H9 (cell line): ENCODE measurements at regions not wholly inside any gene's neighbourhood (a gene's known extent, or its start where the extent isn't known, plus 50 kb on each side); places are given as distances from the start of the nearest gene placed in this dataset.

Experiments used
- DNase-seq: peaks from one replicate; pipeline ENCODE4 v3.0.0-alpha.2; 2017
- H2AFZ ChIP-seq: one replicate; pipeline ENCODE4 v1.6.1; 2013; ENCODE audit warnings: mild to moderate bottlenecking, low read length, control low read depth, moderate library complexity
- H2AK5ac ChIP-seq: 2 replicates; pipeline ENCODE4 v1.6.1; 2013; ENCODE audit warnings: low read length, control low read depth, mixed read lengths; ENCODE audit not compliant: insufficient read length
- H2BK120ac ChIP-seq: one replicate; pipeline ENCODE4 v1.6.1; 2013; ENCODE audit warnings: low read depth, mild to moderate bottlenecking, low read length, control low read depth, inconsistent platforms; ENCODE audit not compliant: poor library complexity, severe bottlenecking
- H2BK12ac ChIP-seq: 2 replicates; pipeline ENCODE4 v1.6.1; 2013; ENCODE audit warnings: low read length, control low read depth, mixed read lengths, low read depth; ENCODE audit not compliant: insufficient read length
- H2BK15ac ChIP-seq: 2 replicates; pipeline ENCODE4 v1.6.1; 2013; ENCODE audit warnings: low read depth, low read length, control low read depth
- H2BK20ac ChIP-seq: one replicate; pipeline ENCODE4 v1.6.1; 2013; ENCODE audit warnings: low read depth, mild to moderate bottlenecking, low read length, control low read depth, inconsistent platforms; ENCODE audit not compliant: poor library complexity, severe bottlenecking
- H2BK5ac ChIP-seq: 2 replicates; pipeline ENCODE4 v1.6.1; 2013; ENCODE audit warnings: low read length, control low read depth, mixed read lengths; ENCODE audit not compliant: insufficient read length
- H3K14ac ChIP-seq: 2 replicates; pipeline ENCODE4 v1.6.1; 2013; ENCODE audit warnings: low read length, control low read depth; ENCODE audit not compliant: insufficient read depth
- H3K18ac ChIP-seq: 2 replicates; pipeline ENCODE4 v1.6.1; 2013; ENCODE audit warnings: low read depth, mild to moderate bottlenecking, mixed read lengths, low read length, control low read depth; ENCODE audit not compliant: insufficient read length
- H3K23ac ChIP-seq: 2 replicates; pipeline ENCODE4 v1.6.1; 2013; ENCODE audit warnings: low read length, control low read depth, mixed read lengths, low read depth; ENCODE audit not compliant: insufficient read length
- H3K23me2 ChIP-seq: 2 replicates; pipeline ENCODE4 v1.6.1; 2013; ENCODE audit warnings: low read depth, mild to moderate bottlenecking, mixed read lengths, low read length, control low read depth; ENCODE audit not compliant: insufficient read length, poor library complexity, severe bottlenecking
- H3K27ac ChIP-seq: 2 replicates; pipeline ENCODE4 v1.5.1; 2013; ENCODE audit warnings: low read length, control low read depth, mixed read lengths, low read depth; ENCODE audit not compliant: insufficient read length
- H3K27me3 ChIP-seq: 2 replicates; pipeline ENCODE4 v1.6.1; 2013; ENCODE audit warnings: low read length, control low read depth, inconsistent platforms; ENCODE audit not compliant: insufficient read depth
- H3K4ac ChIP-seq: 2 replicates; pipeline ENCODE4 v1.6.1; 2013; ENCODE audit warnings: low read depth, mild to moderate bottlenecking, control low read depth, inconsistent platforms, low read length, moderate library complexity
- H3K4me1 ChIP-seq: 2 replicates; pipeline ENCODE4 v1.6.1; 2013; ENCODE audit warnings: low read length, control low read depth, inconsistent platforms; ENCODE audit not compliant: insufficient read depth
- H3K4me2 ChIP-seq: 2 replicates; pipeline ENCODE4 v1.6.1; 2013; ENCODE audit warnings: low read length, control low read depth, mixed read lengths; ENCODE audit not compliant: insufficient read length, insufficient read depth
- H3K56ac ChIP-seq: 2 replicates; pipeline ENCODE4 v1.6.1; 2013; ENCODE audit warnings: low read depth, mild to moderate bottlenecking, mixed read lengths, low read length, control low read depth; ENCODE audit not compliant: insufficient read length
- H3K79me1 ChIP-seq: 2 replicates; pipeline ENCODE4 v1.6.1; 2013; ENCODE audit warnings: low read depth, mild to moderate bottlenecking, moderate library complexity, low read length, control low read depth, inconsistent platforms; ENCODE audit not compliant: insufficient read depth, poor library complexity, severe bottlenecking
- H3K79me2 ChIP-seq: 2 replicates; pipeline ENCODE4 v1.6.1; 2013; ENCODE audit warnings: low read length, control low read depth, inconsistent platforms; ENCODE audit not compliant: insufficient read depth
- H3K9ac ChIP-seq: 2 replicates; pipeline ENCODE4 v1.6.1; 2013; ENCODE audit warnings: low read length, control low read depth, mixed read lengths; ENCODE audit not compliant: insufficient read length; ENCODE audit errors: extremely low read depth
- H3K9me3 ChIP-seq: one replicate; pipeline ENCODE4 v1.6.1; 2013; ENCODE audit warnings: low read depth, low read length, inconsistent platforms; ENCODE audit not compliant: control insufficient read depth
- H3T11ph ChIP-seq: one replicate; pipeline ENCODE4 v1.6.1; 2013; ENCODE audit warnings: mild to moderate bottlenecking, low read length, control low read depth, inconsistent platforms
- H4K20me1 ChIP-seq: one replicate; pipeline ENCODE4 v1.6.1; 2013; ENCODE audit not compliant: control insufficient read depth, insufficient read length, insufficient read depth
- H4K5ac ChIP-seq: 2 replicates; pipeline ENCODE4 v1.6.1; 2013; ENCODE audit warnings: low read depth, mild to moderate bottlenecking, mixed read lengths, low read length, control low read depth; ENCODE audit not compliant: insufficient read length
- H4K8ac ChIP-seq: replicated peaks from 2 replicates; pipeline ENCODE4 v1.6.1; 2013; ENCODE audit warnings: low read length, control low read depth, mixed read lengths, low read depth; ENCODE audit not compliant: insufficient read length
- H4K91ac ChIP-seq: 2 replicates; pipeline ENCODE4 v1.6.1; 2013; ENCODE audit warnings: low read depth, mild to moderate bottlenecking, moderate library complexity, mixed read lengths, low read length, control low read depth; ENCODE audit not compliant: insufficient read length
- H3K27ac Mint-ChIP-seq, 3 experiments: 2 replicates in 2 of 3; 3 replicates in 1 of 3; pipeline ENCODE4 v1.8.0; 2020 to 2021; ENCODE audit warnings: mixed read lengths in 3 of 3, mild to moderate bottlenecking in 1 of 3, moderate library complexity in 1 of 3
- H3K27me3 Mint-ChIP-seq: 2 replicates; pipeline ENCODE4 v1.8.0; 2021; ENCODE audit warnings: low read depth, mild to moderate bottlenecking, moderate library complexity, mixed read lengths
- H3K36me3 Mint-ChIP-seq, 3 experiments: 2 replicates in 2 of 3; 3 replicates in 1 of 3; pipeline ENCODE4 v1.8.0; 2020 to 2021; ENCODE audit warnings: low read depth in 3 of 3, mixed read lengths in 3 of 3; ENCODE audit not compliant: insufficient read depth in 1 of 3
- H3K4me1 Mint-ChIP-seq, 2 experiments: 2 replicates each; pipeline ENCODE4 v1.8.0; 2020; ENCODE audit warnings: mixed read lengths in 2 of 2
- H3K4me3 Mint-ChIP-seq, 2 experiments: 2 replicates in 1 of 2; 3 replicates in 1 of 2; pipeline ENCODE4 v1.8.0; 2020 to 2021; ENCODE audit warnings: mild to moderate bottlenecking in 2 of 2, mixed read lengths in 2 of 2, moderate library complexity in 1 of 2
- H3K9me3 Mint-ChIP-seq, 2 experiments: 2 replicates in 1 of 2; 3 replicates in 1 of 2; pipeline ENCODE4 v1.8.0; 2020; ENCODE audit warnings: mild to moderate bottlenecking in 2 of 2, mixed read lengths in 2 of 2, moderate library complexity in 1 of 2
- WGBS: extraction: QIAGEN DNeasy Blood & Tissue Kit; methylation state at CpG from one replicate; pipeline ENCODE4 v1.1.7; 2013; ENCODE audit warnings: missing lambda C conversion rate, low lambda C conversion rate, mixed read lengths; ENCODE audit not compliant: insufficient read length; ENCODE audit errors: extremely low coverage; 5-methylcytosine and 5-hydroxymethylcytosine counted together
- TF ChIP-seq, protein P1 (sequence below): fragments of 200-600 bp; sonication (generic); conservative IDR thresholded peaks from 3 replicates; pipeline ENCODE4 v1.8.0; 2021; ENCODE audit warnings: antibody characterized with exemption, mild to moderate bottlenecking

DNA sequence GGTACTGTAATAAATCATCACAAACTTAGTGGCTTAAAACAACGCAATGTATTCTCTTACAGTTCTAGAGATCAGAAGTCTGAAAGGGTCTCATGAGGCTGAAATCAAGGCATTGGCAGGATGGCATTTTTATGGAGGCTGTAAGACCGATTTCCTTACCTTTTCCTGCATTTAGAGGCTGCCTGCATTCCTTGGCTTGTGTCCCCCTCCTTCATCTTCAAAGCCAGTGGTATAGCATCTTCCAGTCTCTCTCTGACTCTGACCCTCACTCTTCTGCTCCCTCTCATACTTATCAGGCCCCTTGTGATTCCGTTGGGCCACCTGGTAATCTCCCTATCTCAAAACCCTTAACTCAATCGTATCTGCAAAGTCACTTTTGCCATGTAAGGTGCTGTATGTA is 258.2 kb upstream of the JADE1 start:
- H3K23me2 ChIP-seq = no peaks in the 10 kb centered on the region
- no peak overlapping the region for H2BK120ac ChIP-seq
- no peak overlapping the region for H2BK12ac ChIP-seq
- Mint-ChIP-seq H3K36me3 (peaks cover 0 to 3% (median 2%) of the 10 kb centered on the region in 3 experiments; a peak in 2 of 7 replicates), H3K27ac (no peak overlapping the region), H3K4me1 (peaks cover 2 to 6% of the 10 kb centered on the region in 2 experiments; a peak in 2 of 4 replicates), H3K27me3 (peaks cover 1% of the 10 kb centered on the region), H3K9me3 (peaks cover 8 to 9% of the 10 kb centered on the region in 2 experiments; a peak in 3 of 5 replicates), H3K4me3 (no peak overlapping the region)
- H3K27me3 ChIP-seq = no peaks in the 10 kb centered on the region
- no peaks in the 10 kb centered on the region for H3K79me2 ChIP-seq
- H3K56ac ChIP-seq = no peak overlapping the region
- TF ChIP-seq, protein P1, sequence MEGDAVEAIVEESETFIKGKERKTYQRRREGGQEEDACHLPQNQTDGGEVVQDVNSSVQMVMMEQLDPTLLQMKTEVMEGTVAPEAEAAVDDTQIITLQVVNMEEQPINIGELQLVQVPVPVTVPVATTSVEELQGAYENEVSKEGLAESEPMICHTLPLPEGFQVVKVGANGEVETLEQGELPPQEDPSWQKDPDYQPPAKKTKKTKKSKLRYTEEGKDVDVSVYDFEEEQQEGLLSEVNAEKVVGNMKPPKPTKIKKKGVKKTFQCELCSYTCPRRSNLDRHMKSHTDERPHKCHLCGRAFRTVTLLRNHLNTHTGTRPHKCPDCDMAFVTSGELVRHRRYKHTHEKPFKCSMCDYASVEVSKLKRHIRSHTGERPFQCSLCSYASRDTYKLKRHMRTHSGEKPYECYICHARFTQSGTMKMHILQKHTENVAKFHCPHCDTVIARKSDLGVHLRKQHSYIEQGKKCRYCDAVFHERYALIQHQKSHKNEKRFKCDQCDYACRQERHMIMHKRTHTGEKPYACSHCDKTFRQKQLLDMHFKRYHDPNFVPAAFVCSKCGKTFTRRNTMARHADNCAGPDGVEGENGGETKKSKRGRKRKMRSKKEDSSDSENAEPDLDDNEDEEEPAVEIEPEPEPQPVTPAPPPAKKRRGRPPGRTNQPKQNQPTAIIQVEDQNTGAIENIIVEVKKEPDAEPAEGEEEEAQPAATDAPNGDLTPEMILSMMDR = no peak
- H3K4ac ChIP-seq = no peak overlapping the region
- no CpG with 5 or more reads among the region's 4 CpGs for WGBS
- H3K4me2 ChIP-seq = no peak overlapping the region
- no peak overlapping the region for H3K23ac ChIP-seq
- H3K79me1 ChIP-seq = no peaks in the 10 kb centered on the region
- no peak overlapping the region for H3K9ac ChIP-seq
- H3T11ph ChIP-seq = no peak overlapping the region
- H2BK5ac ChIP-seq = no peak overlapping the region
- no peaks in the 10 kb centered on the region for H3K9me3 ChIP-seq
- no peak overlapping the region for H3K27ac ChIP-seq
- H2BK15ac ChIP-seq = no peak overlapping the region
- no peaks in the 10 kb centered on the region for H3K4me1 ChIP-seq
- no peak overlapping the region for H4K5ac ChIP-seq
- H2AK5ac ChIP-seq = no peak overlapping the region
- no peak overlapping the region for H4K8ac ChIP-seq
- H4K20me1 ChIP-seq = no peaks in the 10 kb centered on the region
- no peak overlapping the region for H2BK20ac ChIP-seq
- no peak for DNase-seq
- no peak overlapping the region for H2AFZ ChIP-seq
- no peak overlapping the region for H3K18ac ChIP-seq
- no peak overlapping the region for H4K91ac ChIP-seq
- no peak overlapping the region for H3K14ac ChIP-seq
